Fibroblast of lung (primary cell): ENCODE measurements at regions not wholly inside any gene's neighbourhood (a gene's known extent, or its start where the extent isn't known, plus 50 kb on each side); places are given as distances from the start of the nearest gene placed in this dataset.

Experiments
- CTCF ChIP-seq, 2 donors: IDR thresholded peaks in 1 of 2; conservative IDR thresholded peaks in 1 of 2; 1 replicate in 1 of 2; 2 replicates in 1 of 2; pipeline ENCODE4 v1.5.1; 2011 to 2012; ENCODE audit warnings: low read length in 2 of 2, control low read depth in 1 of 2, inconsistent platforms in 1 of 2, low read depth in 1 of 2, mild to moderate bottlenecking in 1 of 2
- EZH2 ChIP-seq: IDR thresholded peaks from 2 replicates; pipeline ENCODE4 v1.5.1; 2012; ENCODE audit warnings: low read length, control low read depth, mild to moderate bottlenecking; ENCODE audit errors: missing control alignments

- TF ChIP-seq CTCF (conservative IDR thresholded peaks at IDR 0.05 in 1 of 2, IDR thresholded peaks at IDR 0.05 in 1 of 2; ENCODE audit: low read depth in 1 of 2, low read length in 2 of 2) = no peak
- no peak for TF ChIP-seq EZH2
These were observed 293.7 kb downstream of the C6orf118 start for GRCh38 chr6:165015676-165016075.
